Panc1 (cell line): ENCODE measurements at regions not wholly inside any gene's neighbourhood (a gene's known extent, or its start where the extent isn't known, plus 50 kb on each side); places are given as distances from the start of the nearest gene placed in this dataset.

Experiments used
- ATAC-seq: fragments of 200-7000 bp; cut with Tn5 transposase; 2 replicates; pipeline ENCODE4 v1.9.1; 2020; ENCODE audit warnings: mild to moderate bottlenecking, moderate library complexity
- BruUV-seq: library from RNA; stranded (reverse); fragments of 400-500 nt; replicated peaks from 2 replicates; lab custom pipeline; 2021; lab: Mats Ljungman, UMichigan
- CTCF ChIA-PET: fragments of 300-600 bp; sonication (Branson Sonifier 250); formaldehyde crosslinking; loops from one replicate; lab custom pipeline; 2022; ENCODE audit warnings: antibody characterized with exemption; lab: Charles Lee
- POLR2A ChIA-PET: fragments of 300-600 bp; sonication (Branson Sonifier 250); formaldehyde crosslinking; loops from one replicate; lab custom pipeline; 2022; ENCODE audit warnings: antibody characterized with exemption; lab: Charles Lee
- DNase-seq: peaks from one replicate; pipeline ENCODE4 v3.0.0-alpha.2; 2010; ENCODE audit warnings: low read depth, low spot score
- H3K27ac ChIP-seq: 2 replicates; pipeline ENCODE4 v1.5.1; 2011; ENCODE audit warnings: mild to moderate bottlenecking, low read length, inconsistent platforms
- H3K27me3 ChIP-seq: fragments of 200-500 bp; sonication (Bioruptor generic); 2 replicates; pipeline ENCODE4 v1.6.0; 2014; ENCODE audit warnings: low read length, inconsistent platforms; ENCODE audit not compliant: control insufficient read depth, insufficient read depth
- H3K36me3 ChIP-seq: fragments of 200-500 bp; sonication (Bioruptor generic); 2 replicates; pipeline ENCODE4 v1.5.1; 2014; ENCODE audit warnings: inconsistent platforms, mild to moderate bottlenecking, low read length, moderate library complexity; ENCODE audit not compliant: control insufficient read depth, insufficient read depth
- H3K4me1 ChIP-seq: 2 replicates; pipeline ENCODE4 v1.5.1; 2011; ENCODE audit warnings: inconsistent platforms, mild to moderate bottlenecking, low read length, moderate library complexity; ENCODE audit not compliant: control insufficient read depth, insufficient read depth
- H3K4me3 ChIP-seq, 2 experiments: 2 replicates each; pipeline ENCODE4 v1.5.1; 2011 to 2012; ENCODE audit warnings: low read depth in 2 of 2, low read length in 2 of 2, mild to moderate bottlenecking in 2 of 2, inconsistent platforms in 1 of 2, moderate library complexity in 1 of 2
- H3K9me3 ChIP-seq: fragments of 200-500 bp; sonication (Bioruptor generic); 2 replicates; pipeline ENCODE4 v1.5.1; 2014; ENCODE audit warnings: low read depth, mild to moderate bottlenecking, inconsistent platforms, low read length, moderate library complexity; ENCODE audit not compliant: control insufficient read depth, insufficient read depth
- POLR2AphosphoS5 ChIP-seq: IDR thresholded peaks from 2 replicates; pipeline ENCODE4 v1.6.1; 2012; ENCODE audit warnings: mild to moderate bottlenecking, low read depth, low read length, moderate library complexity
- REST ChIP-seq, 2 experiments: IDR thresholded peaks; 2 replicates each; pipeline ENCODE4 v1.6.1; 2011 to 2012; ENCODE audit warnings: low read depth in 2 of 2, control low read depth in 1 of 2, low read length in 1 of 2, mild to moderate bottlenecking in 1 of 2, moderate library complexity in 1 of 2; ENCODE audit not compliant: insufficient read depth in 1 of 2
- SIN3A ChIP-seq: IDR thresholded peaks from 2 replicates; pipeline ENCODE4 v1.6.1; 2012; ENCODE audit warnings: low read depth, mild to moderate bottlenecking, low read length, moderate library complexity, borderline replicate concordance; ENCODE audit not compliant: insufficient read depth
- TCF7L2 ChIP-seq: IDR thresholded peaks from 2 replicates; pipeline ENCODE4 v1.6.1; 2011; ENCODE audit warnings: mild to moderate bottlenecking, low read depth, low read length, inconsistent platforms
- in situ Hi-C: cut with HindIII; loops from 2 replicates; pipeline ENCODE4 v1.10.0; 2016; ENCODE audit warnings: low sequenced_read_pairs, low pct_unique_long_range_greater_than_20kb
- intact Hi-C: fragments of 100-400 bp; cut with micrococcal nuclease; formaldehyde crosslinking; loops from one replicate; pipeline ENCODE4 v1.10.0; 2022; ENCODE audit not compliant: unreplicated experiment
- TF ChIP-seq, protein P1 (sequence below): fragments of 450-650 bp; IDR thresholded peaks from 2 replicates; pipeline ENCODE4 v1.5.1; 2017; ENCODE audit warnings: mild to moderate bottlenecking

DNA sequence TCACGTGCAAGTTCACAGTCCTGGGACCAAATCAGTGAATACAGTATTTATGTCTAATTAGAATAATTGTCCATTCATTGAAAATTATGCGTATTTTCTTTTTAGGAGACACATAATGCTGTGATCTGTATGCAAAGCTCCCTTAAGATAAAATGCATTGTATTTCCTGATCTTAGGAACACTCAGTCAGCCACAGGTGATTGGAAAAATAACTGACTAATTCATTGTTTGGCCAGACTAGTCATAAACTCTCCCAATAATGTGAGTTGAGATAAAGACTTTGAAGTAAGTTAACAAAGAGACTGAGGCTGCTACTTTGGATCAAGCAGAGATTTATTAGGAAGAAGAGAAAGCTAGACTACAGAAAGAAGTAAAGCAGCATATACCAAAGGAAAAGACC, 182.2 kb downstream of the GNAI1 start:
- no peaks in the 10 kb centered on the region for H3K4me1 ChIP-seq
- H3K9me3 ChIP-seq = no peaks in the 10 kb centered on the region
- POLR2A ChIA-PET = no interaction called here
- no peak overlapping the region for H3K27ac ChIP-seq
- intact Hi-C loops (no loop called here), in situ Hi-C loops (no loop called here)
- TF ChIP-seq POLR2AphosphoS5 (no peak), TCF7L2 (no peak)
- TF ChIP-seq, protein P1, sequence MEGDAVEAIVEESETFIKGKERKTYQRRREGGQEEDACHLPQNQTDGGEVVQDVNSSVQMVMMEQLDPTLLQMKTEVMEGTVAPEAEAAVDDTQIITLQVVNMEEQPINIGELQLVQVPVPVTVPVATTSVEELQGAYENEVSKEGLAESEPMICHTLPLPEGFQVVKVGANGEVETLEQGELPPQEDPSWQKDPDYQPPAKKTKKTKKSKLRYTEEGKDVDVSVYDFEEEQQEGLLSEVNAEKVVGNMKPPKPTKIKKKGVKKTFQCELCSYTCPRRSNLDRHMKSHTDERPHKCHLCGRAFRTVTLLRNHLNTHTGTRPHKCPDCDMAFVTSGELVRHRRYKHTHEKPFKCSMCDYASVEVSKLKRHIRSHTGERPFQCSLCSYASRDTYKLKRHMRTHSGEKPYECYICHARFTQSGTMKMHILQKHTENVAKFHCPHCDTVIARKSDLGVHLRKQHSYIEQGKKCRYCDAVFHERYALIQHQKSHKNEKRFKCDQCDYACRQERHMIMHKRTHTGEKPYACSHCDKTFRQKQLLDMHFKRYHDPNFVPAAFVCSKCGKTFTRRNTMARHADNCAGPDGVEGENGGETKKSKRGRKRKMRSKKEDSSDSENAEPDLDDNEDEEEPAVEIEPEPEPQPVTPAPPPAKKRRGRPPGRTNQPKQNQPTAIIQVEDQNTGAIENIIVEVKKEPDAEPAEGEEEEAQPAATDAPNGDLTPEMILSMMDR = no peak
- BruUV-seq = no TSS peak
- H3K27me3 ChIP-seq = no peaks in the 10 kb centered on the region
- DNase-seq (no peak), ATAC-seq (no peak)
- H3K4me3 ChIP-seq = no peak overlapping the region
- CTCF ChIA-PET = no interaction called here
- no peaks in the 10 kb centered on the region for H3K36me3 ChIP-seq

GRCh38 chr7:80313716-80314115, 179.1 kb downstream of the GNAI1 start:
- in situ Hi-C loops (no loop called here), intact Hi-C loops (no loop called here)
- POLR2A ChIA-PET = interaction anchor here (0.6 kb wide), 1 partner anchor 1535 kb away, joined by 3 read pairs; no protein-coding TSS in a partner anchor
- CTCF ChIA-PET = no interaction called here
- ATAC-seq (no peak), DNase-seq (no peak)
- no peaks in the 10 kb centered on the region for H3K36me3 ChIP-seq
- H3K27ac ChIP-seq = no peak overlapping the region
- H3K4me1 ChIP-seq = no peaks in the 10 kb centered on the region
- no peak overlapping the region for H3K4me3 ChIP-seq
- TF ChIP-seq SIN3A (no peak), REST (IDR thresholded peaks at IDR 0.05; ENCODE audit: insufficient read depth in 1 of 2, low read depth in 2 of 2, low read length in 1 of 2) (no peak), TCF7L2 (no peak), POLR2AphosphoS5 (no peak)
- TF ChIP-seq, protein P1 = no peak
- no TSS peak for BruUV-seq
- no peaks in the 10 kb centered on the region for H3K27me3 ChIP-seq
- no peaks in the 10 kb centered on the region for H3K9me3 ChIP-seq
